GM19193 (cell line): ENCODE measurements at regions not wholly inside any gene's neighbourhood (a gene's known extent, or its start where the extent isn't known, plus 50 kb on each side); places are given as distances from the start of the nearest gene placed in this dataset.

ENCODE experiments used
- POLR2A ChIP-seq: IDR thresholded peaks from 4 replicates; pipeline ENCODE4 v1.6.1; 2011; ENCODE audit not compliant: insufficient read depth, insufficient read length; ENCODE audit errors: extremely low read depth

- TF ChIP-seq POLR2A: no peak
Observed at GRCh38 chr1:209155546-209155945, 428.0 kb upstream of the CAMK1G start.

GRCh38 chr1:209156991-209157390, 426.5 kb upstream of the CAMK1G start:
- no peak for TF ChIP-seq POLR2A

DNA sequence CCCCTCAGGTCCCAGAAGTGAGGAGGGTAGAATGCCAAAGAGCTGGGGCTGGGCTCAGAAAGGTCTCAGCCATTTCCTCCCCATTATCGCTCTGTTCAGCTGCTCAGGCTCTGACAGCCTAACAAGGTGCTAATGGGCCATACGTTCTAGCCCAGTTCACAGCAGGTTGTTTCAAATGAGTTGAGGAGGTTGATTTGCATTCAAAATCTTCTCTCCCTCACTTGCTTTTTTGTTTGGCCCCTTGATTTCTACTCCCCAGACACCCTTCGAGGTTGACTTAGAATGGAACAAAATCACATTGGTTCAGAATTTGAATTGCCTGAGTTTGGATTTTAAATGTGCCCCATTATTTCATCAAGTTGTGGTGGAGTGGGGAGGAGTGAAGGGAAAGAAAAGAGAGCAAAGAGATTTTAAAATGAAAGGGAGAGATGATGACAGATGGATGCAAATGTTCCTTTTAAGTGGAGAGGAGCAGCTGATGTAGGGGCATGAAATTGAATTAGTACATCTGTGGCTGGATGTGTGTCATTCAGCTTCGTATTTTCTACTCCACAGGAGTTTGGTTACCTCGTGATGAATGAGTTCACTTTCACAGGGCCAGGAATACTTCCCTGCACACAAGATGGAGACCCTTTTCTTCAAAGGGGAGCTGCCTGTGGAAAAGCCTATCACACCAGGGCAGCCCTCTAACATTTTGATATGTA, 425.8 kb upstream of the CAMK1G start:
- TF ChIP-seq POLR2A: no peak

DNA sequence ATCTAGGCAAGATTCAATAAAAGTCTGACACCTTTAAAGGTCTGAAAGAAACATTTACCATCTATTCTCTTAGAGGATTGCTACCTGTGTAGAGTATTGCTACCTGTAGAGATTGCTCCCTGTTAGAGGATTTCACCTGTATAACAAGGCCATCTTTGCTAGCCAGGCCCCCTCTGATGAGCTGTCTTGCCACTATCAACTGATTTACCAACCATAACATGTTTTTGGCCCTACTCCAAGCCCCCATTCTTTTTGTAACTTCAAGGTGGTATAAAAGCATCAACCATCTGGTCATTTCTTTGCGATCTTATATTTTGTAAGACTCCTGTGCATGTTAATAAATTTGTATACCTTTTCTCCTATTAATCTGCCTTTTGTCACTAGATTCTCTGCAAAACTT, 424.7 kb upstream of the CAMK1G start:
- TF ChIP-seq POLR2A: no peak

GRCh38 chr1:209160230-209160629, 423.3 kb upstream of the CAMK1G start:
- no peak for TF ChIP-seq POLR2A

- no peak for TF ChIP-seq POLR2A
Observed at GRCh38 chr1:209162651-209163050, 420.9 kb upstream of the CAMK1G start.

GRCh38 chr1:209168204-209168603, 415.3 kb upstream of the CAMK1G start:
- no peak for TF ChIP-seq POLR2A

DNA sequence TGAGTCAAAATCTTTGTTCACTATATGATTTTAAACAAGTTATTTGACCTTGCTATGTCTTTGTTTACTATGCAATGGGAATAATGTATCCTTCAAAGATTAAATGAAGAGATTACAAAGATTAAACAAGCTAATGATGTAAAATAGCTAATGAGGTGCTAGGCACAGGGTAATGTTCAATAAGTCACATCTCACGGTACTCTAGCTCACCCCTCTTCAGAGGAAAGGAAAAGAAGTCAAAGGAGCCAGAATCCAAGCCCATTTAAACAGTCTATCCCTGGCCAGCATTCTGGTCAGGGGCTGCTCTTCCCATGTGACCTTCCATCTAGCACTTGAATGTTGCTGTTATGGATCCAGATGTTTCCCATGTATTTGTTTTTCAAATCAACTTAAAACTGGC, 412.4 kb upstream of the CAMK1G start:
- no peak for TF ChIP-seq POLR2A

- TF ChIP-seq POLR2A: no peak
Observed at GRCh38 chr1:209172286-209172685, 411.2 kb upstream of the CAMK1G start.

DNA sequence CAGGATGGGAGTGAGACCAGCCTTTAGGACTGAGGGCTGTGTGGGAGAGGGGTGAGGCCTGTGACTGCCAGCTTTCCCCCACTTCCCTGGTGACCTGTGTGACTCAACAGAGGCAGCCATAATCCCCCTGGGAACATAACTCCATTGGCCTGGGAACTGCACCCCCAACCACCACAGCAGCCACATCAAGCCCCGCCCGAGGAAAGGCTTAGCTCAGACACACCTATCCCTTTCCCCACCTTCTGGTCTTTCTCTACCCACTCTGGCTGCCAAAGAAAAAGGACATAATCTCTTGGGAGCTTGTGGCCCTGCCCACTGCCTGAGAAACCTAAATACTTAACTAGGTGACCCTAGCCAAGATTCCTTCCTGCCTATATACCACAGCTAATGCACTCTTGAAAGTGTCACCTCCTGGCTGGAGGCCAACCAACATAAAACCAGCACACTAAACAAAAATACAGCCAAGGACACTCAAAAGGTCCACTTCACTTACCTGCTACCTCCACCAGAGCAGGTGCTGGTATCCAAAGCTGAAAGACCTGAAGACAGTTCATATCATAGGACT, 406.6 kb upstream of the CAMK1G start:
- no peak for TF ChIP-seq POLR2A

DNA sequence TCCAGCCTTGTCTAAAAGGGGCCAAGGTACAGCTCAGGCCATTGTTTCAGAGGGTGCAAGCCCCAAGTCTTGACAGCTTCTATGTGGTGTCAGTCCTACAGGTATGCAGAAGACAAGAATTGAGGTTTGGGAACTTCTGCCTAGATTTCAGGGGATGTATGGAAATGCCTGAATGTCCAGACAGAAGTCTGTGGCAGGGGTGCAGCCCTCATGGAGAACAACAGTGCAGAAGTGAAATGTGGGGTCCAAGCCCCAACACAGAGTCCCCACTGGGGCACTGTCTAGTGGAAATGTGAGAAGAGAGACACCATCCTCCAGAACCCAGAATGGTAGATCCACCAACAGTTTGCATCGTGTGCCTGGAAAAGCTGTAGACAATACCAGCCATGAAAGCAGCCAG, 400.3 kb upstream of the CAMK1G start:
- no peak for TF ChIP-seq POLR2A

- no peak for TF ChIP-seq POLR2A
Observed at GRCh38 chr1:209187589-209187988, 395.9 kb upstream of the CAMK1G start.

- TF ChIP-seq POLR2A: no peak
Observed at GRCh38 chr1:209190591-209191261, 392.8 kb upstream of the CAMK1G start.

- TF ChIP-seq POLR2A: no peak
Observed at GRCh38 chr1:209191262-209191634, 392.3 kb upstream of the CAMK1G start.

DNA sequence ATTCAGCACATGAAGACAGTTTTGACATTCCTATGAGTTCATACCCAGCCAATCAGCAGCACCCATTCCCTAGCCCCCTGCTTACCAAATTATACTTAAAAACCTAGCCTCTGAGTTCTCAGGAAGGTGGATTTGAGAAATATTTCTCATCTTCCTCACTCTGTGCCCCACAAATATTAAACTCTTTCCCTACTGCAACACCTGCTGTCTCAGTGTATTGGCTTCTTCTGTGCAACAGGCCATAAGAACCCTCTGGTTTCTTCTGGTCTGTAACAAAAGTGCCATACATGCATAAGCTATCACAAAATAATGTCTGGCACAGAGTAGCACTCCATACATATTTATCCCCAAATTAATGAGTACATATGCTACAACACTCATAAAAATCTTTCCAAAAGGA, 387.4 kb upstream of the CAMK1G start:
- TF ChIP-seq POLR2A: no peak

- no peak for TF ChIP-seq POLR2A
Observed at GRCh38 chr1:209198961-209199750, 384.4 kb upstream of the CAMK1G start.

DNA sequence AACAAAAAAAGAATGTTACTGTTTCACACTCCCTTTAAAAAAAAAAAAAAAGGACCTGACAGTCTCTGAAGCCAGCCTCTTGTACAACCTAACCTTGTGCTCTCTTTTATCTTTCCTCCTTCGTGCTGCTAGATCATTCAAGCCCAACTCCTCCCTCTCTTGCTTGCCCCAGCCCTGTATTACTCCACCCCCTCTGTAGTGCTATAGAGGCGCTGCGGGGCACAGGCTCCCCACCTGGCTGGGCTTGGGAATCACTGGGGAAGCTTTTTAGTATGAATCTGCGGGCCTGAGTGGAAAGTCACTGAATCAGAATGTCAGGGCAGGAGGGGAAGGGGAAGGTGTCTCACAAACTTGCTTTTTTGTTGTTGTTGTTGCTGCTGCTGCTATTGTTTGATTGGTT, 383.7 kb upstream of the CAMK1G start:
- no peak for TF ChIP-seq POLR2A
